ENCODE measurements at regions not wholly inside any gene's neighbourhood (a gene's known extent, or its start where the extent isn't known, plus 50 kb on each side); places are given as distances from the start of the nearest gene placed in this dataset.

DNA sequence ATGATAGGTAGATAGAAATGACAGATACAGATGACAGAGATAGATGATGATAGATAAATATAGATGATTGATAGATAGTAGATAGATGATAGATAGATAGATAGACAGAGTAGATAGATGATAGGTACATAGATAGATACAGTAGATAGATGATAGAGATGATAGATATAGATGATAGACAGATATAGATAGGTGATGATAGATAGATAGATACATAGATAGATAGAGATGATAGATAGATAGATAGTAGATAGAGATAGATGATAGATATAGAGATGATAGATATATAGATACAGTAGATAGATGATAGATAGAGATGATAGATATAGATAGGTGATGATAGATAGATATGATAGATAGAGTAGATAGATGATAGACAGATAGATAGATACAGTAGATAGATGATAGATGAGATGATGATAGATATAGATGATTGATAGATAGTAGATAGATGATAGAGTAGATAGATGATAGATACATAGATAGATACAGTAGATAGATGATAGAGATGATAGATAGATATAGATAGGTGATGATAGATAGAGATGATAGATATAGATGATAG is 95.7 kb upstream of the SMIM23 start:
- Histone ChIP-seq H3K9me2 (ENCODE audit: low read depth, low read length) (no peaks in the 10 kb centered on the region), H3K4me3 (ENCODE audit: low read depth, low read length, poor library complexity, severe bottlenecking) (no peak overlapping the region), H4K20me1 (ENCODE audit: insufficient read depth, low read length) (no peaks in the 10 kb centered on the region), H3K36me3 (ENCODE audit: insufficient read depth, low read length) (no peaks in the 10 kb centered on the region), H3K9ac (ENCODE audit: low read length) (no peak overlapping the region), H3K27me3 (ENCODE audit: insufficient read depth, low read length) (0 out of 2 replicates have a peak, but pooled peaks cover 6% of the 10 kb centered on the region), H3F3A (ENCODE audit: insufficient read depth, low read length) (no peaks in the 10 kb centered on the region), H3K4me2 (ENCODE audit: low read length) (no peak overlapping the region), H3K27ac (ENCODE audit: low read depth, low read length, poor library complexity, severe bottlenecking) (no peak overlapping the region), H3K9me3 (ENCODE audit: low read length) (no peaks in the 10 kb centered on the region), H3K4me1 (ENCODE audit: insufficient read depth, low read length, severe bottlenecking) (no peaks in the 10 kb centered on the region), H2AFZ (ENCODE audit: low read length) (no peak overlapping the region), H3K79me2 (ENCODE audit: insufficient read depth, low read length) (no peaks in the 10 kb centered on the region)
- no peak for TF ChIP-seq CTCF (IDR thresholded peaks at IDR 0.05; ENCODE audit: low read length)
- no peak for TF ChIP-seq EZH2 (IDR thresholded peaks at IDR 0.05; ENCODE audit: borderline replicate concordance, low read length)

GRCh38 chr5:171692107-171692506 is 93.5 kb upstream of the SMIM23 start:
- no peaks in the 10 kb centered on the region for H3K9me3 ChIP-seq (ENCODE audit: low read length)
- H3K9ac ChIP-seq (ENCODE audit: low read length): no peak overlapping the region
- H3K36me3 ChIP-seq (ENCODE audit: insufficient read depth, low read length): no peaks in the 10 kb centered on the region
- H3K4me3 ChIP-seq (ENCODE audit: low read depth, low read length, poor library complexity, severe bottlenecking): no peak overlapping the region
- TF ChIP-seq CTCF (IDR thresholded peaks at IDR 0.05; ENCODE audit: low read length) (no peak), EZH2 (IDR thresholded peaks at IDR 0.05; ENCODE audit: borderline replicate concordance, low read length) (no peak)
- no peaks in the 10 kb centered on the region for H3K4me1 ChIP-seq (ENCODE audit: insufficient read depth, low read length, severe bottlenecking)
- H2AFZ ChIP-seq (ENCODE audit: low read length): no peak overlapping the region
- H3F3A ChIP-seq (ENCODE audit: insufficient read depth, low read length): no peaks in the 10 kb centered on the region
- H3K27me3 ChIP-seq (ENCODE audit: insufficient read depth, low read length): 0 out of 2 replicates have a peak, but pooled peaks cover 3% of the 10 kb centered on the region
- no peak overlapping the region for H3K27ac ChIP-seq (ENCODE audit: low read depth, low read length, poor library complexity, severe bottlenecking)
- no peaks in the 10 kb centered on the region for H3K9me2 ChIP-seq (ENCODE audit: low read depth, low read length)
- no peak overlapping the region for H3K4me2 ChIP-seq (ENCODE audit: low read length)
- H4K20me1 ChIP-seq (ENCODE audit: insufficient read depth, low read length): no peaks in the 10 kb centered on the region
- H3K79me2 ChIP-seq (ENCODE audit: insufficient read depth, low read length): no peaks in the 10 kb centered on the region

GRCh38 chr5:171692936-171693335 is 92.7 kb upstream of the SMIM23 start:
- Histone ChIP-seq H3K4me1 (ENCODE audit: insufficient read depth, low read length, severe bottlenecking) (no peaks in the 10 kb centered on the region), H3K4me2 (ENCODE audit: low read length) (no peak overlapping the region), H3K27me3 (ENCODE audit: insufficient read depth, low read length) (0 out of 2 replicates have a peak, but pooled peaks cover 3% of the 10 kb centered on the region), H3K9me2 (ENCODE audit: low read depth, low read length) (no peaks in the 10 kb centered on the region), H3K9me3 (ENCODE audit: low read length) (no peaks in the 10 kb centered on the region), H3K9ac (ENCODE audit: low read length) (no peak overlapping the region), H2AFZ (ENCODE audit: low read length) (no peak overlapping the region), H3K27ac (ENCODE audit: low read depth, low read length, poor library complexity, severe bottlenecking) (no peak overlapping the region), H3K79me2 (ENCODE audit: insufficient read depth, low read length) (no peaks in the 10 kb centered on the region), H3K36me3 (ENCODE audit: insufficient read depth, low read length) (no peaks in the 10 kb centered on the region), H3F3A (ENCODE audit: insufficient read depth, low read length) (no peaks in the 10 kb centered on the region), H3K4me3 (ENCODE audit: low read depth, low read length, poor library complexity, severe bottlenecking) (no peak overlapping the region), H4K20me1 (ENCODE audit: insufficient read depth, low read length) (no peaks in the 10 kb centered on the region)
- TF ChIP-seq EZH2 (IDR thresholded peaks at IDR 0.05; ENCODE audit: borderline replicate concordance, low read length) (no peak), CTCF (IDR thresholded peaks at IDR 0.05; ENCODE audit: low read length) (no peak)
